ENCODE measurements at regions not wholly inside any gene's neighbourhood (a gene's known extent, or its start where the extent isn't known, plus 50 kb on each side); places are given as distances from the start of the nearest gene placed in this dataset.

- DNase-seq (ENCODE audit: low read depth), result no peak
- TF ChIP-seq, protein P1, sequence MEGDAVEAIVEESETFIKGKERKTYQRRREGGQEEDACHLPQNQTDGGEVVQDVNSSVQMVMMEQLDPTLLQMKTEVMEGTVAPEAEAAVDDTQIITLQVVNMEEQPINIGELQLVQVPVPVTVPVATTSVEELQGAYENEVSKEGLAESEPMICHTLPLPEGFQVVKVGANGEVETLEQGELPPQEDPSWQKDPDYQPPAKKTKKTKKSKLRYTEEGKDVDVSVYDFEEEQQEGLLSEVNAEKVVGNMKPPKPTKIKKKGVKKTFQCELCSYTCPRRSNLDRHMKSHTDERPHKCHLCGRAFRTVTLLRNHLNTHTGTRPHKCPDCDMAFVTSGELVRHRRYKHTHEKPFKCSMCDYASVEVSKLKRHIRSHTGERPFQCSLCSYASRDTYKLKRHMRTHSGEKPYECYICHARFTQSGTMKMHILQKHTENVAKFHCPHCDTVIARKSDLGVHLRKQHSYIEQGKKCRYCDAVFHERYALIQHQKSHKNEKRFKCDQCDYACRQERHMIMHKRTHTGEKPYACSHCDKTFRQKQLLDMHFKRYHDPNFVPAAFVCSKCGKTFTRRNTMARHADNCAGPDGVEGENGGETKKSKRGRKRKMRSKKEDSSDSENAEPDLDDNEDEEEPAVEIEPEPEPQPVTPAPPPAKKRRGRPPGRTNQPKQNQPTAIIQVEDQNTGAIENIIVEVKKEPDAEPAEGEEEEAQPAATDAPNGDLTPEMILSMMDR (IDR thresholded peaks at IDR 0.05; ENCODE audit: control insufficient read depth, insufficient read depth, low read depth, low read length, missing control alignments), result no peak
- H3K4me3 ChIP-seq (ENCODE audit: control insufficient read depth, low read depth, low read length), result no peak overlapping the region
These were observed 246.1 kb downstream of the SHQ1 start for GRCh38 chr3:72601983-72602750.

GRCh38 chr3:72601060-72601459 is 247.2 kb downstream of the SHQ1 start:
- no peak overlapping the region for H3K4me3 ChIP-seq (ENCODE audit: control insufficient read depth, low read depth, low read length)
- TF ChIP-seq, protein P1 (IDR thresholded peaks at IDR 0.05; ENCODE audit: control insufficient read depth, insufficient read depth, low read depth, low read length, missing control alignments), result no peak
- no peak for DNase-seq (ENCODE audit: low read depth)

GRCh38 chr3:72597756-72598195 is 250.5 kb downstream of the SHQ1 start:
- TF ChIP-seq, protein P1 (IDR thresholded peaks at IDR 0.05; ENCODE audit: control insufficient read depth, insufficient read depth, low read depth, low read length, missing control alignments), result no peak
- no peak overlapping the region for H3K4me3 ChIP-seq (ENCODE audit: control insufficient read depth, low read depth, low read length)
- no peak for DNase-seq (ENCODE audit: low read depth)

DNA sequence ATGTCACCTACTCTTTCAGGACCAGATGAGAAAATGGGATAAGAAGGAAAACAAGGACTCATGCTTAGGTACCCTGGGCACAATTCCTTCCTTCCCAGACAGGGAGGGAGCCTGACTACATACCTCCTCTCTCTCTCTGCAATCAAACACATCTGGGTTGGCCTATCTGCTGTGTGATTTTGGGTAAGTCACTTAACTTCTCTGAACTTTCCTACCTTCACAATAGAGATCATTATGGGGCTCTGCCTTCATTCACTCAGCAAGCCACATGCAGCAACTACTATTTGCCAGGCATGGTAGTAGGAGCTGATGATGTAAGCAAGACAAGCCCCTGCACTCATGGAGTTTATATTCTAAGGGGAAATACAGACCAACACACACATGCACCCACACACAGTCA is 251.2 kb downstream of the SHQ1 start:
- TF ChIP-seq, protein P1 (IDR thresholded peaks at IDR 0.05; ENCODE audit: control insufficient read depth, insufficient read depth, low read depth, low read length, missing control alignments), result no peak
- no peak for DNase-seq (ENCODE audit: low read depth)
- H3K4me3 ChIP-seq (ENCODE audit: control insufficient read depth, low read depth, low read length), result no peak overlapping the region

- no peak overlapping the region for H3K4me3 ChIP-seq (ENCODE audit: control insufficient read depth, low read depth, low read length)
- DNase-seq (ENCODE audit: low read depth), result no peak
- TF ChIP-seq, protein P1 (IDR thresholded peaks at IDR 0.05; ENCODE audit: control insufficient read depth, insufficient read depth, low read depth, low read length, missing control alignments), result no peak
These were observed 252.2 kb downstream of the SHQ1 start for GRCh38 chr3:72595927-72596610.

DNA sequence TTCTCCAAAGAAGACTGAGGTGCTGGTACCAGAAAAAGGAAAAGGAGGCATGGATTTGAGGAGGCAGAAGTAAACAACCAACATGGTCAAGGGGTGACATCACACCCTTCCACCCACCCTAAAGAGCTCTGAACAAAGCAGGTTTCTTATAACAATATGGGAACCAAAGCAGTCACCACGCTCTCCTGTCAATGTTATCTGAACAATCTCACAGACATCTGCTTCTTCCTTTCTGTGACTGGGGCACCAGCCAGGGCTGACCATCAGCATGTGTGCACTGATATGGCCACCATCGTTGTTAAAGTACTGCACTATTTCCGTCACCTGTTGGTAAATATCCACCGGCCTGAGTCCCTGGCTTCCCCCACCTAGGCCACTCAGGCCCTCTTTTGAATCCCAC is 252.9 kb downstream of the SHQ1 start:
- TF ChIP-seq, protein P1 (IDR thresholded peaks at IDR 0.05; ENCODE audit: control insufficient read depth, insufficient read depth, low read depth, low read length, missing control alignments), result no peak
- DNase-seq (ENCODE audit: low read depth), result no peak
- no peak overlapping the region for H3K4me3 ChIP-seq (ENCODE audit: control insufficient read depth, low read depth, low read length)

Data from AG09309 (cell line).